Gastroesophageal sphincter (tissue), 4 donors: ENCODE measurements at regions not wholly inside any gene's neighbourhood (a gene's known extent, or its start where the extent isn't known, plus 50 kb on each side); places are given as distances from the start of the nearest gene placed in this dataset.

Source experiments
- ATAC-seq: fragments of 150-250 bp; one replicate; pipeline ENCODE4 v1.9.1; 2016; ENCODE audit warnings: mild to moderate bottlenecking, moderate library complexity
- H3K27ac ChIP-seq, 4 donors: fragments of 200-600 bp; sonication (generic) in 3 of 4; 1 replicate in 3 of 4; 2 replicates in 1 of 4; pipeline ENCODE4 v1.5.1; 2016 to 2019
- H3K27me3 ChIP-seq: fragments of 200-600 bp; sonication (generic); one replicate; pipeline ENCODE4 v1.5.1; 2019
- H3K36me3 ChIP-seq, 2 donors: fragments of 200-600 bp; sonication (generic); one replicate each; pipeline ENCODE4 v1.5.1; 2019; ENCODE audit warnings: control low read depth in 1 of 2
- H3K4me1 ChIP-seq, 3 donors: fragments of 200-600 bp; sonication (generic); 1 replicate in 2 of 3; 2 replicates in 1 of 3; pipeline ENCODE4 v1.5.1; 2016 to 2019; ENCODE audit warnings: control low read depth in 2 of 3
- H3K4me3 ChIP-seq, 2 donors: fragments of 200-600 bp; sonication (generic); one replicate each; pipeline ENCODE4 v1.5.1; 2019; ENCODE audit warnings: mild to moderate bottlenecking in 1 of 2, moderate library complexity in 1 of 2
- H3K9me3 ChIP-seq, 3 donors: fragments of 200-600 bp; sonication (generic); one replicate each; pipeline ENCODE4 v1.5.1; 2017 to 2019; ENCODE audit warnings: control low read depth in 2 of 3
- EP300 ChIP-seq: sonication (generic); formaldehyde crosslinking; IDR thresholded peaks from one replicate; pipeline ENCODE4 v1.6.1; 2017; ENCODE audit warnings: antibody characterized with exemption, mild to moderate bottlenecking
- POLR2A ChIP-seq, 2 donors: fragments of 450-650 bp; IDR thresholded peaks; one replicate each; pipeline ENCODE4 v1.6.1; 2017; ENCODE audit warnings: antibody characterized with exemption in 2 of 2, mild to moderate bottlenecking in 2 of 2, moderate library complexity in 1 of 2
- POLR2AphosphoS5 ChIP-seq: sonication (generic); formaldehyde crosslinking; IDR thresholded peaks from one replicate; pipeline ENCODE4 v1.6.1; 2017; ENCODE audit warnings: antibody characterized with exemption
- WGBS, 2 donors: methylation state at CpG; one replicate each; pipeline ENCODE4 v1.1.5; 2018; ENCODE audit warnings: low coverage in 1 of 2; 5-methylcytosine and 5-hydroxymethylcytosine counted together
- TF ChIP-seq, protein P1 (sequence below), 4 experiments: fragments of 200-600 bp in 2 of 4; fragments of 450-650 bp in 2 of 4; sonication (generic) in 1 of 4; IDR thresholded peaks; one replicate each; pipeline ENCODE4 v1.5.1; 2017 to 2019; ENCODE audit warnings: antibody characterized with exemption in 4 of 4, mild to moderate bottlenecking in 2 of 4, moderate library complexity in 2 of 4

GRCh38 chr13:111469450-111469849 is 149.0 kb downstream of the TEX29 start:
- Histone ChIP-seq H3K9me3 (no peaks in the 10 kb centered on the region), H3K27me3 (peaks cover 58% of the 10 kb centered on the region), H3K36me3 (no peaks in the 10 kb centered on the region), H3K4me3 (no peak overlapping the region), H3K27ac (no peak overlapping the region), H3K4me1 (no peaks in the 10 kb centered on the region)
- TF ChIP-seq POLR2AphosphoS5 (no peak), POLR2A (IDR thresholded peaks at IDR 0.05) (no peak), EP300 (no peak)
- TF ChIP-seq, protein P1, sequence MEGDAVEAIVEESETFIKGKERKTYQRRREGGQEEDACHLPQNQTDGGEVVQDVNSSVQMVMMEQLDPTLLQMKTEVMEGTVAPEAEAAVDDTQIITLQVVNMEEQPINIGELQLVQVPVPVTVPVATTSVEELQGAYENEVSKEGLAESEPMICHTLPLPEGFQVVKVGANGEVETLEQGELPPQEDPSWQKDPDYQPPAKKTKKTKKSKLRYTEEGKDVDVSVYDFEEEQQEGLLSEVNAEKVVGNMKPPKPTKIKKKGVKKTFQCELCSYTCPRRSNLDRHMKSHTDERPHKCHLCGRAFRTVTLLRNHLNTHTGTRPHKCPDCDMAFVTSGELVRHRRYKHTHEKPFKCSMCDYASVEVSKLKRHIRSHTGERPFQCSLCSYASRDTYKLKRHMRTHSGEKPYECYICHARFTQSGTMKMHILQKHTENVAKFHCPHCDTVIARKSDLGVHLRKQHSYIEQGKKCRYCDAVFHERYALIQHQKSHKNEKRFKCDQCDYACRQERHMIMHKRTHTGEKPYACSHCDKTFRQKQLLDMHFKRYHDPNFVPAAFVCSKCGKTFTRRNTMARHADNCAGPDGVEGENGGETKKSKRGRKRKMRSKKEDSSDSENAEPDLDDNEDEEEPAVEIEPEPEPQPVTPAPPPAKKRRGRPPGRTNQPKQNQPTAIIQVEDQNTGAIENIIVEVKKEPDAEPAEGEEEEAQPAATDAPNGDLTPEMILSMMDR (IDR thresholded peaks at IDR 0.05), result no peak
- no peak for ATAC-seq
- 80% methylated on average over 1 of the region's 5 CpGs; no CpG with 5 or more reads in 1 of the 2 donors for WGBS, 2 donors

GRCh38 chr13:111469916-111470506 is 149.6 kb downstream of the TEX29 start:
- 35 to 49% methylated on average over 4 of the region's 20 CpGs for WGBS, 2 donors
- H3K36me3 ChIP-seq, result no peaks in the 10 kb centered on the region
- no peak overlapping the region for H3K4me3 ChIP-seq
- no peaks in the 10 kb centered on the region for H3K4me1 ChIP-seq
- TF ChIP-seq, protein P1 (IDR thresholded peaks at IDR 0.05), result no peak
- TF ChIP-seq POLR2A (IDR thresholded peaks at IDR 0.05) (no peak), POLR2AphosphoS5 (no peak), EP300 (no peak)
- no peak overlapping the region for H3K27ac ChIP-seq
- H3K9me3 ChIP-seq, result no peaks in the 10 kb centered on the region
- ATAC-seq, result no peak
- H3K27me3 ChIP-seq, result peaks cover 58% of the 10 kb centered on the region

DNA sequence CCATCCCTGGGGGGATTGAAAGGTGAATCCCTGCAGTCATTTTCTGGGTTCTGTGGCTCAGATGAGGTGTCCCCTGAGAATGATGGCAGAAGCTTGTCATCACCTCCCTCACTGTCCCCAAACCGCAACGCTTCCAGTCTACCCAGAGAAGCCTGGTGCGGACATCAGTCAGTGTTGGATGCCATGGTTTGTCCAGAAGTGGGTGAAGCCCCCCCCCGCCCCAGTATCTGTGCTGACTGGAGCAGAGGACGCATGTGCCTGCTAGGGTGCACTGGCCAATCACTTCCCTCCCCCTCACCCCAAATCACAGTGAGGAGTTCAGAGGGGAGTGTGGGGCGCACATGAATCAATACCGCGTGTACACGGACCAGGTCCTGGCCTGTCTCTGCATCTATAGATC is 150.5 kb downstream of the TEX29 start:
- no peak for TF ChIP-seq EP300
- TF ChIP-seq POLR2AphosphoS5, result no peak
- no peak for TF ChIP-seq POLR2A (IDR thresholded peaks at IDR 0.05)
- TF ChIP-seq, protein P1 (IDR thresholded peaks at IDR 0.05), result no peak
- Histone ChIP-seq H3K27me3 (peaks cover 57% of the 10 kb centered on the region), H3K4me3 (no peak overlapping the region), H3K9me3 (no peaks in the 10 kb centered on the region), H3K4me1 (no peaks in the 10 kb centered on the region), H3K27ac (no peak overlapping the region), H3K36me3 (no peaks in the 10 kb centered on the region)
- 93% methylated on average over 3 of the region's 9 CpGs; no CpG with 5 or more reads in 1 of the 2 donors for WGBS, 2 donors
- ATAC-seq, result no peak

- no peak overlapping the region for H3K27ac ChIP-seq
- ATAC-seq, result no peak
- no peaks in the 10 kb centered on the region for H3K9me3 ChIP-seq
- TF ChIP-seq, protein P1 (IDR thresholded peaks at IDR 0.05), result no peak
- no peak for TF ChIP-seq EP300
- TF ChIP-seq POLR2A (IDR thresholded peaks at IDR 0.05), result no peak
- no peak for TF ChIP-seq POLR2AphosphoS5
- no peaks in the 10 kb centered on the region for H3K4me1 ChIP-seq
- WGBS, 2 donors, result 75 to 76% methylated on average over 3 to 4 of the region's 10 CpGs
- no peaks in the 10 kb centered on the region for H3K36me3 ChIP-seq
- no peak overlapping the region for H3K4me3 ChIP-seq
- peaks cover 50% of the 10 kb centered on the region for H3K27me3 ChIP-seq
These were observed 151.6 kb downstream of the TEX29 start for GRCh38 chr13:111472083-111472482.
